Glomerular visceral epithelial cell (primary cell): ENCODE measurements at regions not wholly inside any gene's neighbourhood (a gene's known extent, or its start where the extent isn't known, plus 50 kb on each side); places are given as distances from the start of the nearest gene placed in this dataset.

ENCODE experiments used
- DNase-seq: peaks from one replicate; pipeline ENCODE4 v3.0.0-alpha.2; 2016; ENCODE audit errors: extremely low spot score

GRCh38 chr16:73189136-73189535 is 141.2 kb upstream of the ZFHX3 start:
- no peak for DNase-seq

GRCh38 chr16:73186752-73187601 is 139.0 kb upstream of the ZFHX3 start:
- DNase-seq = no peak

- DNase-seq = no peak
Observed at GRCh38 chr16:73185737-73186136, 137.8 kb upstream of the ZFHX3 start.

- no peak for DNase-seq
Observed at GRCh38 chr16:73183611-73184092, 135.7 kb upstream of the ZFHX3 start.

GRCh38 chr16:73179705-73180331 is 131.9 kb upstream of the ZFHX3 start:
- DNase-seq = no peak

- no peak for DNase-seq
Observed at GRCh38 chr16:73177729-73178295, 129.9 kb upstream of the ZFHX3 start.

- no peak for DNase-seq
Observed at GRCh38 chr16:73176577-73177013, 128.7 kb upstream of the ZFHX3 start.

GRCh38 chr16:73172973-73173709 is 125.2 kb upstream of the ZFHX3 start:
- DNase-seq = no peak

GRCh38 chr16:73172241-73172972 is 124.5 kb upstream of the ZFHX3 start:
- no peak for DNase-seq

- no peak for DNase-seq
Observed at GRCh38 chr16:73171901-73172240, 123.9 kb upstream of the ZFHX3 start.

GRCh38 chr16:73171380-73171779 is 123.5 kb upstream of the ZFHX3 start:
- no peak for DNase-seq

GRCh38 chr16:73170612-73171038 is 122.7 kb upstream of the ZFHX3 start:
- no peak for DNase-seq

GRCh38 chr16:73166947-73167550 is 119.1 kb upstream of the ZFHX3 start:
- DNase-seq = no peak

GRCh38 chr16:73166441-73166851 is 118.5 kb upstream of the ZFHX3 start:
- no peak for DNase-seq

- no peak for DNase-seq
Observed at GRCh38 chr16:73163238-73163815, 115.4 kb upstream of the ZFHX3 start.

- DNase-seq = no peak
Observed at GRCh38 chr16:73161977-73162376, 114.0 kb upstream of the ZFHX3 start.

GRCh38 chr16:73159296-73159695 is 111.4 kb upstream of the ZFHX3 start:
- DNase-seq = no peak

GRCh38 chr16:73157861-73158260 is 109.9 kb upstream of the ZFHX3 start:
- no peak for DNase-seq

GRCh38 chr16:73154063-73154870 is 106.3 kb upstream of the ZFHX3 start:
- no peak for DNase-seq
